HG02588 (cell line): ENCODE measurements at regions not wholly inside any gene's neighbourhood (a gene's known extent, or its start where the extent isn't known, plus 50 kb on each side); places are given as distances from the start of the nearest gene placed in this dataset.
"Not testable (repeated sequence)": the region's sequence is repeated elsewhere in the genome, so short reads cannot be mapped to it uniquely, and the experiment has no call there.

Experiments
- ATAC-seq: cut with Tn5 transposase; IDR thresholded peaks from one replicate; pipeline ENCODE4 v1.9.1; 2021; ENCODE audit warnings: mild to moderate bottlenecking, moderate library complexity; ENCODE audit not compliant: unreplicated experiment

DNA sequence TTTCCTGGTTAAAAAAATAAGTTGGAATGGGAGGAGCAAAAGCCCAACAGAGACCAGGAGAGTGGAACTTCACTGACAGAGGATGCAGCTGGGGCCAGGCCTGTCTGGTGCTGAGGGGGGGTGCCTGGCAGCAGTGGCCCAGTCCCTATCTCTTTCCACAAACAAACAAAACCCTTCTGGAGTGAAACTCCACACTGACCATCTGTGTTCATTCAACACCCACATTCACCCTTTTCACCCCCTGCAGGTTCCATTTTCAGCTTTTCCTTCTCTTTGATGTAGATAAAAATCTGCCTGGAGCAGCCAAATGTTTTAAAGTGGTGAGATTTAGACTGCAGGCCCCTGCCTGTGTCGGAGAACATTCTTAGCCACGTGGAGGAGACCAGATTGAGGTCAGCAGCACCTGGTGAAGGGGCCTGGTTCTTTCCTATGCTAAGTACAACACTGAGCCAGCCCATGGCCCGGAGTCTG is 161.4 kb upstream of the CDH11 start:
- ATAC-seq = no peak

DNA sequence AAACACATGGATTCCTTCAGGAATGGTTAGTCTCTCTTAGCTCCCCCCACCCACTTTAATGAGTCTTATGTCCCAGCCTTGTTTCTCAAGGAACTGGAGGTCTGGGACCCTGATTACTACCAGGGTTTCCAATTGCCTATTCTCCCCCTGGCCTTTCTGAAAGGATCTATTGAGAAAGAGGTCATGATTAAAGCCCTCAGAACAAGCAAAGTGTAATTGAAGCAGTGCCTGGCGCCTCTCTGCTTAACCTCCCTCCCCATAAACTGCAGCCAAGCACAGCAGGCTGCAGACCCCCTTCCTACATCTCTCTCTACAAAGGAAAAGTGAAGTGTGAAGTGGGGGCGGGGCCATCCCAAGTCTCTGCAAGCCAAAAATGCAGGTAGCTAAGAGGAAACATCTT is 159.7 kb upstream of the CDH11 start:
- ATAC-seq = no peak

- ATAC-seq = no peak
Measured at GRCh38 chr16:65280845-65281512, 159.1 kb upstream of the CDH11 start.

DNA sequence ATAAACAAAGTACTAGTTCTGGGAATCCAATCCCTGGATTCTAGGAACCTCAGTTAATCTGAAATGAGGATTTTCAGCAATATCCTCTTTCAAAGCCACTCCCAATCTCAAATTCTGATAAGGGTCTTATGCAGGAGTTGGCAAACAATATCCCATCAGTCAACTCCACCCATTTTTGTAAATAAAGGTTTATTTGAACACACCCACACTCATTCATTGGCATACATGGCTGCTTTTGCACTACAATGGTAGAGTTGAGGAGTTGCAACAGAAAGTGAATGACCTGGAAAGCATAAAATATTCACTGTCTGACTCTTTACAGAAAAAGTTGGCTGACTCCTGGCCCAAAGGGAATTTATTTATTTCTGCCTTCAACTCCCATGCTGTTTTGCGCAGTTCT is 157.7 kb upstream of the CDH11 start:
- no peak for ATAC-seq

DNA sequence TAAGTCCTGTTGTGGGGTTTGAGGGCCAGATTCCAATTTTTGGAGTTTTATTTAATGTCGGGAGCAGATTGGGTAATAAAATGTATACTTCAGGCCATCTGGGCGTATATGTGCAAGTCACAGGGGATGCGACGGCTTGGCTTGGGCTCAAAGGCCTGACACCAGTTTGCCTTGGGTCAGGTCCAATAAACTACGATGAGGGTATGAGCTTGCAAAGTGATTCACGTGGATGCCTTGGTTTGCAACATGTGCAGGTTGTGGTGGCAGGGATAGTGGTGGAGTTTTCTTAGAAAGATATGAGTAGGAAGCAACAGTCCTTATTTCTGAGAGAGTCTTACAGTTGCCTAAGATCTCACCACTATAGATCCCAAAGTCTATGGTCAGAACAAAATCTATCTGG is 157.0 kb upstream of the CDH11 start:
- ATAC-seq = no peak

DNA sequence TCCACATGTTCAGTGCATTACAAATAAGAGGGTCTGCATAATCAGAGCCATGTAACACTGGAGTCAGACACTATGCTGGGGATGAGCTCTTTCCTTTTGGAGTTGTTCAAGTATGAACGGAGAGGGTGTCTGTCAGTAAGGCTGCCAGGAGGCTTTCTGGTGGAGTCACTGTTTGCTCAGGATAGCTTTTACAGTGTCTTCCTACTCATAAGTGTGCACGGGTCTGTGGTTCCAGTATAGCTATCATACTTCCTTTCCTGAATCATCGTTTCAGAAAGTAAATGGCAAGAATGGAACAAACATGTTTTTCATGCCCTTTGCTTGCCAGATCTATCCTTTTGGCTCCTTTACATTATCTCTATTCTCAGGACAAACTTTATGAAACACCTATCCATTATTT is 152.7 kb upstream of the CDH11 start:
- no peak for ATAC-seq

DNA sequence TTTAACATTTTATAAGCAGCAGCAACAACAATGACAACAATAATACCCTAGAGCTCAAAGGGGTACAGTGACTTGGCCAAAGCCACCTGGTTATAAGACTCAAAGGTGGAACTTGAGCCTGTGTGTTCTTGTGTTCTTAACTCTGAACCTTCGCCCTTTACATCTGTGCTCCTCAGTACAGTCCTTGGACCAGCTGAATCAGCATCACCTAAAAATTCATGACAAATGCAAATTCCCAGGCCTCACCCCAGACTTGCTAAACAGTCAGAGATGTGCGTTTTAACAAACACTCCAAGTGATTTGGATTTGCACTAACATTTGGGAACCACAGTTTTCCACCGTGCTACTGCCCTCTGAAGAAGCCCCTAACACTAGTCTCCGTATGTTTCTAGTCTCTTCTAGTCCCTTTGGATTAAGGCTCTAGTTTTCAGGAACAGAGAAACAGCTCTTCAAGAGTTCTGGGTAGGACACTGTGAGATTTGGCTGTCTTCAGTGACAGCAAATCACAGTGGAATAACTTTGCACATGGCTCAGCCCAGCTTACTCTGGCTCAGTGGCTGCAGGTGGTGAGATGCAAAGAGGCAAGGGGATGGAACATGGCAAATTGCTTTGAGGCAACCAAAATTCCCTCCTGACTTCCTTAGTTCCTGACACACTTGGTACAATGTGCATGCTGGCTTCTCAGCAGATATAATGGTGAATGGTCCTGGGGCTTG is 151.0 kb upstream of the CDH11 start:
- ATAC-seq = no peak

DNA sequence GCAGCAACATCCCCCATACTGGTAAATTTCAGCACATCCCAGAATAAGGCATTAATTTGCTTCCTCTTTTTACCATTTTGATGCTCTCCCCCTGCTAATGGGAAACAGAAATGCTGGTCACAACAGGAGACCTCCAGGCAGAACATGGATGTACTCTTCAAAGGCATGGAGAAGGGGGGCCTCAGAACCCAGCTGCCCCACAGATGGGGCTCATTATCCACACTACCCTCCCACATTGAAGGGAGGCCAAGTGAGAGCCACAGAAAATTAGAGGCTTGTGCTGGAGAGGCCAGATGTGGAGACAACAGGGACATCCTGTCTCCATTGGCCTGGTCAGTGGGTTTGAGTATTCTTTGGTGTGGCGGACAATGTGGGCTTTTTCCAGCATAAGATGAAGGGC is 150.1 kb upstream of the CDH11 start:
- ATAC-seq = no peak

- ATAC-seq = no peak
Measured at GRCh38 chr16:65268331-65268730, 146.5 kb upstream of the CDH11 start.

GRCh38 chr16:65263896-65264295 is 142.0 kb upstream of the CDH11 start:
- ATAC-seq = no peak

DNA sequence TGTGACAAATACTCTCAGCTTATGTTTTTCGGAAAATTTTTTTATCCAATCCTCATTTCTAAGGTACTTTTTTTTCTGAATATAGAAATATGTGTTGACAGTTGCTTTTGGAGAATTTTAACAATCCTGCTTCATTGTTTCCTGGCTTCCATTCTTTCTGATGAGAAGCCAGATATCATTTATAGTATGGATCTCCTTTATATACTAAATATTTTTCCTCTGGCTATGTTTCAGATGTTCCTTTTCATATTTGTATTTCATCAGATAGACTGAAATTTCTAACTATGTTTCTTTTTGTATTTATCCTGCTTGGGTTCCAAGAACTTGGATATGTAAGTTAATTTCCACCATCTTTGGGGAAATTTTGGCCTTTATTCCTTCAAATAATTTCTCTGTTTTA is 138.9 kb upstream of the CDH11 start:
- ATAC-seq = no peak

- ATAC-seq = no peak
Measured at GRCh38 chr16:65254144-65254543, 132.3 kb upstream of the CDH11 start.

DNA sequence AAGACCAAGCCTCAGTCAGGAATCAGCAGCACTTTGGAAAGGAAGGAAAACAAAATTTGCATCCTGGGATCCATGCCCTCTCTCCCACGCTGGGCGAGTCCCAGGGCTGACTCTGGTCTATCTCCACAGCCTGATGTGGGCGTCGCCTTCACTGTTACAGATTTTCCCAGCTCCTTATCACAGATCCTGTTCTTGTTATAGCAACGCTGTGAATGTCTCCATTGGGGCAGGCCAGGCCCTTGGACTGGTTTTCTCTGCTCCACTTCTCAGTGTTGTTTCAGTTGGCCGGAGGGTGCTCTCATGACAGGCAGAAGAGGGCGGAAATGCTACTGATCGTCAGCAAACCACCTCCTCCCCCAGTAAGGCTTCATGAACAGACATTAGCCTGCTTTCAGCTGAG is 127.9 kb upstream of the CDH11 start:
- no peak for ATAC-seq

DNA sequence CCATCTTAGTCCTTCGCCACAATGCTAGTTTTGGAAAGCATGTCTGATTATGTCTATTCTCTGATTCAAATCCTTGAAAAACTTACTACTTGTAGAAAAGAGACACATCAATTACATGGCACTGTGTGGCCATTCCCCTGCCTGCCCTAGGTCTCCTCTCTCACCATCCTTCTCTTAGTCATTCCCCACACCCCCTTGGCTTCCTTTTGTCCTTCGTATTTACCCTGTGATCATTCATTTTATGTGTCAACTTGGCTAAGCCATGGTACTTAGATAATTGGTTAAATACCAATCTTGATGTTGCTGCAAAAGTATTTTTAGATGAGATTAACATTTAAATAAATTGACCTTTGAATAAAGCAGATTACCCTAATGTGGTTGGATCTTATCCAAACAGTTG is 122.9 kb upstream of the CDH11 start:
- no peak for ATAC-seq

DNA sequence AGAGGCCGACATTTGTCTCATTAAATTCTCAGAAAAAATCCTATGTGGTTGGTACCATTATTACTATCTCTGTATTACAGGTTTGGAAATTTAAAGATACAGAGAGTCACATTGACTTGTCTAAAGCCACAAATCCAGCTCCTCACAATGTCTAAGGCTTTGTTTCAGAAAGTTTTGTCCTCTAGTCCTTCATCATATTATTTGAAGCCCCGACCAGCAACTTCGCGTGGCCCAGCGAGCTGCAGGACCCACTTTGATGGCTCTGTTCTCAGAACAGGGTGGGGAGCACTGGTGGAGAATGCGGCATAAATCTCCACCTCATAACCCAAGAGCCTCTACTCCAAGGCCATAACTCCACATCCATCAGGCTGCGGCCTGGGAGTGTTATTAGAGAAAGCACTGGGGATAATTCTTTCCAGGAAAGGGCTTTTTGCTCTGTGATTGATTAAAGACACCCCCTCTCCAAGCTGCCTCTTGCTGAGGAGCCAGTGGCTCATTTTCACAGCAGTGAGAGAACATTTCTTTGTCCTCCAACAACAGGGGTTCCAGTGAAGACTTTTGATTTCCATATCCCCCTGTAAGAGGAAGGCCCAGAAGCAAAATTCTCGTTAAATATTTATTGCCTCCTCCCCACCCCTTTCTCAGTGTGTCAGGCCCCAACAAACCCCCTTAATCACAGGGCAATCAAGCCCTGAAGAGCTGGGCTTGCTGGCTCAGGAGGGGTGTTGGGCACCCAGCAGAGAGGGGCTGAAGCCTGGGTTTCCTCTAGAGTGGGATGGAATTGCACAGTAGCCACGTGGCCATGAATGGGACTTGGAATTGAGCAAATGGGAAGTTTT is 113.7 kb upstream of the CDH11 start:
- no peak for ATAC-seq

- not testable (repeated sequence) for ATAC-seq
Measured at GRCh38 chr16:65234721-65235320, 113.0 kb upstream of the CDH11 start.

GRCh38 chr16:65229191-65229662 is 107.4 kb upstream of the CDH11 start:
- ATAC-seq = no peak

DNA sequence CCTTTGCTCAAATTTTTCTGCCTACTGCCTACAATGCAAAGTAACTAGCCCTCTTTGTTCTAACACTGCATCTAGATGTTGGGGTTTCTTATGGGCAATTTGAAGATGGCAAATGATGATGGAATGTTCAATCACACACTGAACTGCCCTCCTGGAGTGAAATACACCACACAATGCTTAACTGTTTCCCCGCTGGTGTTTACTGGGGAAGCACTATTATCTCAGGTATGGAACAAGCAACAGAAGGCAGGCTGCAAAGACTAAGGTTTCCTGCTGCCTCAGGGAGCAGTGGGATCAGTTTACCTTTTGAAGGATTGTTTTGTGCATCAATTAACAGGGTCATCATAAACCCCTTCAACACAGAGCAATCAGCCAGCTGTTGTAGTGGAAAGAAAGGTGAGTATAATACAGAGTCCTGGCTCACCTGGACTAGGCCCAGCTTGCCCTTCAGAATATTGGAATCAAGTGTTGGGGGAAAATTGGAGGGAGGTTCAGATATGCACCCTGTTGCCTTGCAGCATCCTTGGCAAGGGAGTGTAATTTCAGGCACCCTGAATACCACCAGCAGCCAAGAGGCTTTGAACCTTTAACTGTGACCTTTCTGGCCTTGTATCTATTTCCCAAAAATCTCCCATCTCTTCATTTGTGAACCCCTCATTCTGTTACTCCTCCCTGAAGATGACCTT is 105.4 kb upstream of the CDH11 start:
- no peak for ATAC-seq

GRCh38 chr16:65226077-65226476 is 104.2 kb upstream of the CDH11 start:
- ATAC-seq = no peak

DNA sequence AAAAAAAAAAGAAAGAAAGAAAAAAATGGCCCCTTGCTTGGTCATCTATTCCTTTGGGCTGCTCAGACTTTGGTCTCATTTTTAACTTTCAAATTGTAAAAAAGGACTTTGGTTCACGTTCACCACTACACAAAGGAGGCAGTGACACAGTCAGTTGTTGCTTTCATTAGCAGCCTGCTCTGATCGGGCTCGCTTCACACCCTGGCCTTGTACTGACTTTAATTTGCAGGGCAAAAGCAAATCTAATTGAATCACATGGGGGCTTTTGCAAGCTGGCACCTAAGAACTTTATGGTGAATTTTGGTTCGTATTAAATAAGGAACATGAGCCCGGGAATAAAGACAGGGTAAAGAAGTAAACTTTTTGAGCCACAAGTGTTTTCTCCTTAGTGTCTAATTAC is 103.6 kb upstream of the CDH11 start:
- no peak for ATAC-seq

GRCh38 chr16:65224994-65225393 is 103.1 kb upstream of the CDH11 start:
- ATAC-seq = no peak
